Left kidney (tissue), 1 donor: ENCODE measurements at regions not wholly inside any gene's neighbourhood (a gene's known extent, or its start where the extent isn't known, plus 50 kb on each side); places are given as distances from the start of the nearest gene placed in this dataset.
"Not testable (repeated sequence)": the region's sequence is repeated elsewhere in the genome, so short reads cannot be mapped to it uniquely, and the experiment has no call there.

ENCODE experiments used
- DNase-seq: peaks from one replicate; pipeline ENCODE4 v3.0.0-alpha.2; 2013

- DNase-seq = no peak
These were observed 187.3 kb upstream of the AUTS2 start for GRCh38 chr7:69411018-69411417.

GRCh38 chr7:69411466-69411865 is 186.8 kb upstream of the AUTS2 start:
- no peak for DNase-seq

- no peak for DNase-seq
These were observed 185.7 kb upstream of the AUTS2 start for GRCh38 chr7:69412331-69413146.

GRCh38 chr7:69414555-69414954 is 183.7 kb upstream of the AUTS2 start:
- no peak for DNase-seq

- no peak for DNase-seq
These were observed 179.2 kb upstream of the AUTS2 start for GRCh38 chr7:69418869-69419670.

GRCh38 chr7:69419934-69420333 is 178.3 kb upstream of the AUTS2 start:
- no peak for DNase-seq

GRCh38 chr7:69422574-69422985 is 175.7 kb upstream of the AUTS2 start:
- DNase-seq = no peak

GRCh38 chr7:69426705-69427104 is 171.6 kb upstream of the AUTS2 start:
- no peak for DNase-seq

- no peak for DNase-seq
These were observed 170.2 kb upstream of the AUTS2 start for GRCh38 chr7:69428089-69428488.

- peak; percentile 57 for DNase-seq
These were observed 168.3 kb upstream of the AUTS2 start for GRCh38 chr7:69429911-69430383.

GRCh38 chr7:69430384-69431021 is 167.8 kb upstream of the AUTS2 start:
- DNase-seq = peak; percentile 68

- DNase-seq = no peak
These were observed 166.6 kb upstream of the AUTS2 start for GRCh38 chr7:69431626-69432025.

GRCh38 chr7:69432276-69432675 is 166.0 kb upstream of the AUTS2 start:
- not testable (repeated sequence) for DNase-seq

- no peak for DNase-seq
These were observed 165.2 kb upstream of the AUTS2 start for GRCh38 chr7:69433081-69433480.

GRCh38 chr7:69434398-69434815 is 163.9 kb upstream of the AUTS2 start:
- no peak for DNase-seq

- DNase-seq = no peak
These were observed 162.6 kb upstream of the AUTS2 start for GRCh38 chr7:69435711-69436110.

- DNase-seq = no peak
These were observed 161.3 kb upstream of the AUTS2 start for GRCh38 chr7:69436946-69437345.

GRCh38 chr7:69438584-69439412 is 159.5 kb upstream of the AUTS2 start:
- DNase-seq = no peak

- DNase-seq = no peak
These were observed 158.5 kb upstream of the AUTS2 start for GRCh38 chr7:69439636-69440325.

- no peak for DNase-seq
These were observed 157.3 kb upstream of the AUTS2 start for GRCh38 chr7:69440976-69441375.

- DNase-seq = no peak
These were observed 155.1 kb upstream of the AUTS2 start for GRCh38 chr7:69443136-69443535.
